Ishikawa (cell line): ENCODE measurements at regions not wholly inside any gene's neighbourhood (a gene's known extent, or its start where the extent isn't known, plus 50 kb on each side); places are given as distances from the start of the nearest gene placed in this dataset.

Experiments used
- CREB1 ChIP-seq: IDR thresholded peaks from 2 replicates; pipeline ENCODE4 v1.6.1; 2012; ENCODE audit warnings: low read depth
- EP300 ChIP-seq: IDR thresholded peaks from 2 replicates; pipeline ENCODE4 v1.6.1; 2012; ENCODE audit warnings: borderline replicate concordance
- FOXM1 ChIP-seq: IDR thresholded peaks from 2 replicates; pipeline ENCODE4 v1.6.1; 2012; ENCODE audit warnings: low read depth, borderline replicate concordance
- NFIC ChIP-seq: IDR thresholded peaks from 2 replicates; pipeline ENCODE4 v1.6.1; 2012
- RAD21 ChIP-seq: IDR thresholded peaks from 2 replicates; pipeline ENCODE4 v1.6.1; 2012; ENCODE audit warnings: low read depth
- TF ChIP-seq, protein P1 (sequence below): IDR thresholded peaks from 2 replicates; pipeline ENCODE4 v1.6.1; 2012
- TF ChIP-seq, protein P2 (sequence below): IDR thresholded peaks from 2 replicates; pipeline ENCODE4 v1.6.1; 2012; ENCODE audit warnings: low read depth, mild to moderate bottlenecking

DNA sequence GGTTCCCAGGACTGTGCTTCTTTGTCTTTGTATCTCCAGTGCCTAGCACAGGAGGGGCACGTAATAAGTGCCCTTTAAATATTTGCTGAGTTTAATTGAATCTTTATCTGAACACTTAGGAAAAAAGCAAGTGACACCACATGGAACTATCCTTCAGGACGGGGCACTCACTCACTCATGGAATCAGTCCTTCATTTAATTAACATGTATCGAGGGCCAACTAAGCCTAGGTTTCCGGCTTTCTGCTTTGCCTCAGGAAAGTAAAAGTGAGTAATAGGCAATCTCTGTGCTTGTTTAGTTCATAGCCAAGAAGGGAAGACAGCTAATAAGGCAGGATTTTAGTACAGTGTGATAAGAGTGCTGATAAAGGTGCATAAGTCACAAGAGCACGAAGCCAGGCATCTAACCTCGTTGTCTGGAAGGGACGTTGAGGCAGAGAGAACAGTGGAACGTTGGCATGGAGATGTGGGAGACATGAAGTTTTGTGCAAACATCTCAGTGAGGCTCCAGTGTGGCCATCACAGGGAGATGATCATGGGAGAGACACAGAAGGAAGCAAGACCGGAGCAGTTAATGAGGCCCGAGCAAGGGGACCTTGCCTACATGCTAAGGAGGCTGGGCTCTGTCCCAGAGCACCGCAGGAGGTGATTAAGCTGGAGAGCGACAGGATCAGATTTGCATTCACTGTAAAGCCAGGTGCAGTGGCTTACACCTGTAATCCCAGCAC is 54.1 kb upstream of the TRIM67 start:
- TF ChIP-seq, protein P1, sequence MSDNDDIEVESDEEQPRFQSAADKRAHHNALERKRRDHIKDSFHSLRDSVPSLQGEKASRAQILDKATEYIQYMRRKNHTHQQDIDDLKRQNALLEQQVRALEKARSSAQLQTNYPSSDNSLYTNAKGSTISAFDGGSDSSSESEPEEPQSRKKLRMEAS = no peak
- TF ChIP-seq EP300 (no peak), RAD21 (no peak), FOXM1 (no peak), CREB1 (no peak), NFIC (no peak)
- TF ChIP-seq, protein P2, sequence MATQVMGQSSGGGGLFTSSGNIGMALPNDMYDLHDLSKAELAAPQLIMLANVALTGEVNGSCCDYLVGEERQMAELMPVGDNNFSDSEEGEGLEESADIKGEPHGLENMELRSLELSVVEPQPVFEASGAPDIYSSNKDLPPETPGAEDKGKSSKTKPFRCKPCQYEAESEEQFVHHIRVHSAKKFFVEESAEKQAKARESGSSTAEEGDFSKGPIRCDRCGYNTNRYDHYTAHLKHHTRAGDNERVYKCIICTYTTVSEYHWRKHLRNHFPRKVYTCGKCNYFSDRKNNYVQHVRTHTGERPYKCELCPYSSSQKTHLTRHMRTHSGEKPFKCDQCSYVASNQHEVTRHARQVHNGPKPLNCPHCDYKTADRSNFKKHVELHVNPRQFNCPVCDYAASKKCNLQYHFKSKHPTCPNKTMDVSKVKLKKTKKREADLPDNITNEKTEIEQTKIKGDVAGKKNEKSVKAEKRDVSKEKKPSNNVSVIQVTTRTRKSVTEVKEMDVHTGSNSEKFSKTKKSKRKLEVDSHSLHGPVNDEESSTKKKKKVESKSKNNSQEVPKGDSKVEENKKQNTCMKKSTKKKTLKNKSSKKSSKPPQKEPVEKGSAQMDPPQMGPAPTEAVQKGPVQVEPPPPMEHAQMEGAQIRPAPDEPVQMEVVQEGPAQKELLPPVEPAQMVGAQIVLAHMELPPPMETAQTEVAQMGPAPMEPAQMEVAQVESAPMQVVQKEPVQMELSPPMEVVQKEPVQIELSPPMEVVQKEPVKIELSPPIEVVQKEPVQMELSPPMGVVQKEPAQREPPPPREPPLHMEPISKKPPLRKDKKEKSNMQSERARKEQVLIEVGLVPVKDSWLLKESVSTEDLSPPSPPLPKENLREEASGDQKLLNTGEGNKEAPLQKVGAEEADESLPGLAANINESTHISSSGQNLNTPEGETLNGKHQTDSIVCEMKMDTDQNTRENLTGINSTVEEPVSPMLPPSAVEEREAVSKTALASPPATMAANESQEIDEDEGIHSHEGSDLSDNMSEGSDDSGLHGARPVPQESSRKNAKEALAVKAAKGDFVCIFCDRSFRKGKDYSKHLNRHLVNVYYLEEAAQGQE = no peak
